ENCODE measurements at regions not wholly inside any gene's neighbourhood (a gene's known extent, or its start where the extent isn't known, plus 50 kb on each side); places are given as distances from the start of the nearest gene placed in this dataset.

DNA sequence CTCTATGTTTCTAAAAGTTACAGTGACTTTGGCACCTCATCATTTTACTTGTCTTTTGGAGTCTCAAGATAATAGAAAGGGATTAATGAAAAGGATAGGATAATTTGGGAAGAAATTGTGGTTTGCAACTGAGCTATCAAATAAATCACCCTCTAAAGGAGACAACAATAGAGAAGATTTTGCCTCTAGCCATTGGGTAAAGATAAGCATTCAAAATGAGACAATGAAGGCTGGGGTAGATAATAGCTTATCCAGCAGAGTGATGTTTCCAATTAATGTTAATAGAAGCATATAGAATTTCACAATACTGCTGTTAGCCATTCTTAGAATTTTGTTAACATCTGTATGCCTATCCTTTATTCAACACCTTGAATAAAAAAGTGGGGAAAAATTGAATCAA lies 1177.6 kb downstream of the ADGRL3 start:
- Histone ChIP-seq H3K36me3 (ENCODE audit: insufficient read depth, low read length, poor library complexity, severe bottlenecking) (no peaks in the 10 kb centered on the region), H3K9me3 (ENCODE audit: low read depth, low read length, poor library complexity, severe bottlenecking) (no peaks in the 10 kb centered on the region), H3K27me3 (replicated peaks; ENCODE audit: insufficient read depth, low read depth, low read length, poor library complexity) (no peaks in the 10 kb centered on the region), H3K4me1 (ENCODE audit: insufficient read depth, low read length, poor library complexity, severe bottlenecking) (no peaks in the 10 kb centered on the region), H3K27ac (ENCODE audit: low read depth, low read length, poor library complexity, severe bottlenecking) (no peak overlapping the region), H3K4me3 (ENCODE audit: low read depth, low read length, poor library complexity, severe bottlenecking) (no peak overlapping the region)
- TF ChIP-seq CTCF (conservative IDR thresholded peaks at IDR 0.05; ENCODE audit: low read depth, low read length) (no peak), EZH2 (IDR thresholded peaks at IDR 0.05; ENCODE audit: borderline replicate concordance, low read depth, low read length, poor library complexity, severe bottlenecking) (no peak)
- no peak for DNase-seq (ENCODE audit: low spot score)
- CTCF ChIA-PET = no interaction called here
- POLR2A ChIA-PET (ENCODE audit: low non-redundant PET) = no interaction called here
- intact Hi-C loops (cut with micrococcal nuclease; ENCODE audit: unreplicated experiment) = no loop called here
- BruUV-seq (replicated peaks) = no TSS peak

GRCh38 chr4:62377245-62377644 lies 1177.1 kb downstream of the ADGRL3 start:
- TF ChIP-seq EZH2 (IDR thresholded peaks at IDR 0.05; ENCODE audit: borderline replicate concordance, low read depth, low read length, poor library complexity, severe bottlenecking) = no peak
- no peak for TF ChIP-seq CTCF (conservative IDR thresholded peaks at IDR 0.05; ENCODE audit: low read depth, low read length)
- intact Hi-C loops (cut with micrococcal nuclease; ENCODE audit: unreplicated experiment) = no loop called here
- CTCF ChIA-PET = no interaction called here
- Histone ChIP-seq H3K9me3 (ENCODE audit: low read depth, low read length, poor library complexity, severe bottlenecking) (no peaks in the 10 kb centered on the region), H3K36me3 (ENCODE audit: insufficient read depth, low read length, poor library complexity, severe bottlenecking) (no peaks in the 10 kb centered on the region), H3K27ac (ENCODE audit: low read depth, low read length, poor library complexity, severe bottlenecking) (no peak overlapping the region), H3K4me3 (ENCODE audit: low read depth, low read length, poor library complexity, severe bottlenecking) (no peak overlapping the region), H3K4me1 (ENCODE audit: insufficient read depth, low read length, poor library complexity, severe bottlenecking) (no peaks in the 10 kb centered on the region), H3K27me3 (replicated peaks; ENCODE audit: insufficient read depth, low read depth, low read length, poor library complexity) (no peaks in the 10 kb centered on the region)
- POLR2A ChIA-PET (ENCODE audit: low non-redundant PET) = no interaction called here
- no peak for DNase-seq (ENCODE audit: low spot score)
- BruUV-seq (replicated peaks) = no TSS peak

DNA sequence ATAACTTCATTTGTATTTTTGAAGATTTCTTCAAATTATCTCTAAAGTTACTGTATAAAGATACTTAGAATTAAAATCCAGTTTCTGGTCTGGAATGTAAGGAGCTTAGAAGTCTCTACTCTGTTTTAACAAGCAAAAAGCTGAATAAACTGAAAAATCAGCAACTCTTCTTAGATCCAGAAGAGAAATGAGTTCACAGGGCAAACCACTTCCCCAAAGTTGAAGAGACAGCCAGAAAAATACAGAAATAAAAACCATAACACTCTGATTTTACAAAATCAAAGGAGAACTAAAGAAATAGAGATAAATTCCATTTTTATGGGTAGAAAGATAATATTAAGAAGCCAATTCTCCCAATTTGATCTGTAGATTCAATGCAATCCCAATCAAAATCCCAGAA lies 1166.8 kb downstream of the ADGRL3 start:
- no peaks in the 10 kb centered on the region for H3K9me3 ChIP-seq (ENCODE audit: low read depth, low read length, poor library complexity, severe bottlenecking)
- CTCF ChIA-PET = no interaction called here
- POLR2A ChIA-PET (ENCODE audit: low non-redundant PET) = no interaction called here
- H3K4me1 ChIP-seq (ENCODE audit: insufficient read depth, low read length, poor library complexity, severe bottlenecking) = no peaks in the 10 kb centered on the region
- intact Hi-C loops (cut with micrococcal nuclease; ENCODE audit: unreplicated experiment) = no loop called here
- no peaks in the 10 kb centered on the region for H3K36me3 ChIP-seq (ENCODE audit: insufficient read depth, low read length, poor library complexity, severe bottlenecking)
- H3K4me3 ChIP-seq (ENCODE audit: low read depth, low read length, poor library complexity, severe bottlenecking) = no peak overlapping the region
- no peak for TF ChIP-seq CTCF (conservative IDR thresholded peaks at IDR 0.05; ENCODE audit: low read depth, low read length)
- no peak for TF ChIP-seq EZH2 (IDR thresholded peaks at IDR 0.05; ENCODE audit: borderline replicate concordance, low read depth, low read length, poor library complexity, severe bottlenecking)
- no peak for DNase-seq (ENCODE audit: low spot score)
- no TSS peak for BruUV-seq (replicated peaks)
- H3K27ac ChIP-seq (ENCODE audit: low read depth, low read length, poor library complexity, severe bottlenecking) = no peak overlapping the region
- no peaks in the 10 kb centered on the region for H3K27me3 ChIP-seq (replicated peaks; ENCODE audit: insufficient read depth, low read depth, low read length, poor library complexity)

All from A673 (cell line).